Smooth muscle cell (in vitro differentiated cells): ENCODE measurements at regions not wholly inside any gene's neighbourhood (a gene's known extent, or its start where the extent isn't known, plus 50 kb on each side); places are given as distances from the start of the nearest gene placed in this dataset.

Source experiments
- DNase-seq: peaks from one replicate; lab custom pipeline; 2025; ENCODE audit not compliant: unreplicated experiment; lab: John Stamatoyannopoulos, UW
- H2AFZ ChIP-seq: fragments of 200-600 bp; sonication (generic); 2 replicates; pipeline ENCODE4 v1.6.0; 2016; ENCODE audit warnings: antibody characterized with exemption, low read depth, mild to moderate bottlenecking
- H3F3A ChIP-seq: fragments of 200-600 bp; sonication (generic); 2 replicates; pipeline ENCODE4 v1.6.0; 2017; ENCODE audit warnings: antibody characterized with exemption, low read depth
- H3K27ac ChIP-seq: fragments of 200-600 bp; sonication (generic); 2 replicates; pipeline ENCODE4 v1.5.1; 2016; ENCODE audit warnings: low read depth, mild to moderate bottlenecking
- H3K27me3 ChIP-seq: fragments of 200-600 bp; sonication (generic); 2 replicates; pipeline ENCODE4 v1.6.1; 2016; ENCODE audit warnings: low read depth, mild to moderate bottlenecking
- H3K36me3 ChIP-seq: fragments of 200-600 bp; sonication (generic); 2 replicates; pipeline ENCODE4 v1.5.1; 2016; ENCODE audit warnings: low read depth
- H3K4me1 ChIP-seq: fragments of 200-600 bp; sonication (generic); 2 replicates; pipeline ENCODE4 v1.5.1; 2016; ENCODE audit warnings: low read depth
- H3K4me2 ChIP-seq: fragments of 200-600 bp; sonication (generic); 2 replicates; pipeline ENCODE4 v1.6.0; 2016; ENCODE audit warnings: mild to moderate bottlenecking
- H3K4me3 ChIP-seq: fragments of 200-600 bp; sonication (generic); 2 replicates; pipeline ENCODE4 v1.5.1; 2016; ENCODE audit warnings: mild to moderate bottlenecking
- H3K79me2 ChIP-seq: fragments of 200-600 bp; sonication (generic); 2 replicates; pipeline ENCODE4 v1.6.0; 2016; ENCODE audit warnings: low read depth, mild to moderate bottlenecking
- H3K9ac ChIP-seq: fragments of 200-600 bp; sonication (generic); 2 replicates; pipeline ENCODE4 v1.6.0; 2016; ENCODE audit warnings: low read depth
- H3K9me3 ChIP-seq: fragments of 200-600 bp; sonication (generic); replicated peaks from 2 replicates; pipeline ENCODE4 v1.5.1; 2016; ENCODE audit warnings: low read depth
- H4K20me1 ChIP-seq: fragments of 200-600 bp; sonication (generic); 2 replicates; pipeline ENCODE4 v1.6.0; 2016; ENCODE audit warnings: low read depth
- CTCF ChIP-seq: fragments of 200-600 bp; sonication (generic); IDR thresholded peaks from 2 replicates; pipeline ENCODE4 v1.5.1; 2017; ENCODE audit warnings: borderline replicate concordance, mild to moderate bottlenecking, antibody characterized with exemption; ENCODE audit not compliant: insufficient read depth, poor library complexity, severe bottlenecking
- WGBS: methylation state at CpG from one replicate; pipeline ENCODE4 v1.1.7; 2016; ENCODE audit warnings: low lambda C conversion rate; 5-methylcytosine and 5-hydroxymethylcytosine counted together

GRCh38 chr5:75952963-75953362 lies 130.2 kb upstream of the SV2C start:
- Histone ChIP-seq H3K9me3 (no peaks in the 10 kb centered on the region), H3K36me3 (no peaks in the 10 kb centered on the region), H3K27ac (no peak overlapping the region), H2AFZ (no peak overlapping the region), H3K27me3 (no peaks in the 10 kb centered on the region), H4K20me1 (no peaks in the 10 kb centered on the region), H3K9ac (no peak overlapping the region), H3K4me1 (no peaks in the 10 kb centered on the region), H3K4me2 (no peak overlapping the region), H3F3A (no peaks in the 10 kb centered on the region), H3K79me2 (no peaks in the 10 kb centered on the region), H3K4me3 (no peak overlapping the region)
- WGBS = 88% methylated on average over 1 of the region's 1 CpG
- no peak for TF ChIP-seq CTCF
- no peak for DNase-seq

DNA sequence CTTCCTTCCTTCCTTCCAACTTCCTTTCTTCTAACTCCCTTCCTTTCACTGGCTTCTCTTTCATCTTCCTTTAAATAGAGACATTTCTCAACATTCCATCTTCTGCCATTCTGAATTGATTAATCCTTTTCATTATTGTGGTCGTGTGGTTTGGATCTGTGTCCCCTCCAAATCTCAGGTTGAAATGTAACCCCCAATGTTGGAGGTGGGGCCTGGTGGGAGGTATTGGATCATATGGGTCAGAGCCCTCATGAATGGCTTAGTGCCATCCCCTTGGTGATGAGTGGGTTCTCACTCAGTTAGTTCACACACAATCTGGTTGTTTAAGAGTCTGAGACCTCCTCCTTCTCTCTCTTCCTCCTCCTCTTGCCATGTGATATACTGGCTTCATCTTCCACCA lies 130.9 kb upstream of the SV2C start:
- no peak overlapping the region for H3K4me2 ChIP-seq
- no peaks in the 10 kb centered on the region for H3K9me3 ChIP-seq
- WGBS = 61% methylated on average over 1 of the region's 1 CpG
- TF ChIP-seq CTCF = no peak
- no peaks in the 10 kb centered on the region for H3K27me3 ChIP-seq
- no peaks in the 10 kb centered on the region for H4K20me1 ChIP-seq
- no peak for DNase-seq
- H3K9ac ChIP-seq = no peak overlapping the region
- no peaks in the 10 kb centered on the region for H3K4me1 ChIP-seq
- no peaks in the 10 kb centered on the region for H3F3A ChIP-seq
- no peak overlapping the region for H2AFZ ChIP-seq
- H3K79me2 ChIP-seq = no peaks in the 10 kb centered on the region
- H3K36me3 ChIP-seq = no peaks in the 10 kb centered on the region
- H3K27ac ChIP-seq = no peak overlapping the region
- H3K4me3 ChIP-seq = no peak overlapping the region

DNA sequence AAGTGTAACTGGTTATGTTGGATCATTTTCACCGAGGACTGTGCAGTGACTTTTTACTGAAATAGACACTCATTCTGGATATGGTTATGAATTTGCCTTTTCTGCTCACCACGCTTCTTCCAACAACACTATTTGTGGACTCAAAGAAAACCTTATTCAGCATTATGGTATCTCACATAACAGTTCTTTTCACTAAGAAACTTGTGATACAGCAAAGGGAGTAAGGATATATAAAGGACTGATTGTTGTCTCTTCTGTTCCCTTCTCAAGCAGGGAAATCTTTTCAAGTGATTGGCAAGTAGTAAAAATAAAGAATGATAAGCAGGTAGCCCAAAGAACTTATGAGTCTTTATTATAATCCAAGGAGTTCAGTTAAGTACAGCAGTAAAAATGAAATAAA lies 131.5 kb upstream of the SV2C start:
- no peak for DNase-seq
- H3K9me3 ChIP-seq = no peaks in the 10 kb centered on the region
- no peak for TF ChIP-seq CTCF
- H3K4me1 ChIP-seq = no peaks in the 10 kb centered on the region
- H3K4me2 ChIP-seq = no peak overlapping the region
- H4K20me1 ChIP-seq = no peaks in the 10 kb centered on the region
- H3K36me3 ChIP-seq = no peaks in the 10 kb centered on the region
- H3K27me3 ChIP-seq = no peaks in the 10 kb centered on the region
- no peak overlapping the region for H3K27ac ChIP-seq
- 88% methylated on average over 2 of the region's 2 CpGs for WGBS
- H3K4me3 ChIP-seq = no peak overlapping the region
- H2AFZ ChIP-seq = no peak overlapping the region
- no peaks in the 10 kb centered on the region for H3K79me2 ChIP-seq
- no peak overlapping the region for H3K9ac ChIP-seq
- no peaks in the 10 kb centered on the region for H3F3A ChIP-seq

GRCh38 chr5:75951158-75951557 lies 132.0 kb upstream of the SV2C start:
- no peak for DNase-seq
- no peaks in the 10 kb centered on the region for H3K79me2 ChIP-seq
- no peaks in the 10 kb centered on the region for H3K36me3 ChIP-seq
- TF ChIP-seq CTCF = no peak
- H2AFZ ChIP-seq = no peak overlapping the region
- WGBS = 88% methylated on average over 1 of the region's 1 CpG
- no peak overlapping the region for H3K9ac ChIP-seq
- H3K27me3 ChIP-seq = no peaks in the 10 kb centered on the region
- H3K4me3 ChIP-seq = no peak overlapping the region
- no peaks in the 10 kb centered on the region for H3K4me1 ChIP-seq
- H3K4me2 ChIP-seq = no peak overlapping the region
- no peaks in the 10 kb centered on the region for H3F3A ChIP-seq
- H3K27ac ChIP-seq = no peak overlapping the region
- H4K20me1 ChIP-seq = no peaks in the 10 kb centered on the region
- no peaks in the 10 kb centered on the region for H3K9me3 ChIP-seq
